ENCODE measurements at regions not wholly inside any gene's neighbourhood (a gene's known extent, or its start where the extent isn't known, plus 50 kb on each side); places are given as distances from the start of the nearest gene placed in this dataset.
A peak's percentile ranks its signal among the peaks of the same experiment; 100 is the strongest.

- DNase-seq (ENCODE audit: low spot score) (no peak), ATAC-seq (no peak)
- Mint-ChIP-seq H3K4me1 (no peaks in the 10 kb centered on the region), H3K9me3 (peaks cover 4% of the 10 kb centered on the region), H3K36me3 (no peaks in the 10 kb centered on the region), H3K4me3 (no peak overlapping the region), H3K27ac (no peak overlapping the region), H3K27me3 (ENCODE audit: low read depth) (no peaks in the 10 kb centered on the region)
- ChIA-PET CTCF (interaction anchor here (1.1 to 1.6 kb wide), 2 partner anchors 83 to 128 kb away, joined by 4 read pairs; no protein-coding TSS in a partner anchor), POLR2A (no interaction called here)
- TF ChIP-seq ZNF219 (CRISPR knock-in tag; IDR thresholded peaks at IDR 0.05; ENCODE audit: borderline replicate concordance) (no peak), SMAD4 (CRISPR knock-in tag; IDR thresholded peaks at IDR 0.05) (no peak)
- TF ChIP-seq, protein P1, sequence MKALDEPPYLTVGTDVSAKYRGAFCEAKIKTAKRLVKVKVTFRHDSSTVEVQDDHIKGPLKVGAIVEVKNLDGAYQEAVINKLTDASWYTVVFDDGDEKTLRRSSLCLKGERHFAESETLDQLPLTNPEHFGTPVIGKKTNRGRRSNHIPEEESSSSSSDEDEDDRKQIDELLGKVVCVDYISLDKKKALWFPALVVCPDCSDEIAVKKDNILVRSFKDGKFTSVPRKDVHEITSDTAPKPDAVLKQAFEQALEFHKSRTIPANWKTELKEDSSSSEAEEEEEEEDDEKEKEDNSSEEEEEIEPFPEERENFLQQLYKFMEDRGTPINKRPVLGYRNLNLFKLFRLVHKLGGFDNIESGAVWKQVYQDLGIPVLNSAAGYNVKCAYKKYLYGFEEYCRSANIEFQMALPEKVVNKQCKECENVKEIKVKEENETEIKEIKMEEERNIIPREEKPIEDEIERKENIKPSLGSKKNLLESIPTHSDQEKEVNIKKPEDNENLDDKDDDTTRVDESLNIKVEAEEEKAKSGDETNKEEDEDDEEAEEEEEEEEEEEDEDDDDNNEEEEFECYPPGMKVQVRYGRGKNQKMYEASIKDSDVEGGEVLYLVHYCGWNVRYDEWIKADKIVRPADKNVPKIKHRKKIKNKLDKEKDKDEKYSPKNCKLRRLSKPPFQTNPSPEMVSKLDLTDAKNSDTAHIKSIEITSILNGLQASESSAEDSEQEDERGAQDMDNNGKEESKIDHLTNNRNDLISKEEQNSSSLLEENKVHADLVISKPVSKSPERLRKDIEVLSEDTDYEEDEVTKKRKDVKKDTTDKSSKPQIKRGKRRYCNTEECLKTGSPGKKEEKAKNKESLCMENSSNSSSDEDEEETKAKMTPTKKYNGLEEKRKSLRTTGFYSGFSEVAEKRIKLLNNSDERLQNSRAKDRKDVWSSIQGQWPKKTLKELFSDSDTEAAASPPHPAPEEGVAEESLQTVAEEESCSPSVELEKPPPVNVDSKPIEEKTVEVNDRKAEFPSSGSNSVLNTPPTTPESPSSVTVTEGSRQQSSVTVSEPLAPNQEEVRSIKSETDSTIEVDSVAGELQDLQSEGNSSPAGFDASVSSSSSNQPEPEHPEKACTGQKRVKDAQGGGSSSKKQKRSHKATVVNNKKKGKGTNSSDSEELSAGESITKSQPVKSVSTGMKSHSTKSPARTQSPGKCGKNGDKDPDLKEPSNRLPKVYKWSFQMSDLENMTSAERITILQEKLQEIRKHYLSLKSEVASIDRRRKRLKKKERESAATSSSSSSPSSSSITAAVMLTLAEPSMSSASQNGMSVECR (CRISPR knock-in tag; IDR thresholded peaks at IDR 0.05; ENCODE audit: borderline replicate concordance): no peak
- TF ChIP-seq, protein P2, sequence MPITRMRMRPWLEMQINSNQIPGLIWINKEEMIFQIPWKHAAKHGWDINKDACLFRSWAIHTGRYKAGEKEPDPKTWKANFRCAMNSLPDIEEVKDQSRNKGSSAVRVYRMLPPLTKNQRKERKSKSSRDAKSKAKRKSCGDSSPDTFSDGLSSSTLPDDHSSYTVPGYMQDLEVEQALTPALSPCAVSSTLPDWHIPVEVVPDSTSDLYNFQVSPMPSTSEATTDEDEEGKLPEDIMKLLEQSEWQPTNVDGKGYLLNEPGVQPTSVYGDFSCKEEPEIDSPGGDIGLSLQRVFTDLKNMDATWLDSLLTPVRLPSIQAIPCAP (CRISPR knock-in tag; IDR thresholded peaks at IDR 0.05): no peak
These were observed 139.4 kb upstream of the HMGA2 start for GRCh38 chr12:65684906-65685305.

DNA sequence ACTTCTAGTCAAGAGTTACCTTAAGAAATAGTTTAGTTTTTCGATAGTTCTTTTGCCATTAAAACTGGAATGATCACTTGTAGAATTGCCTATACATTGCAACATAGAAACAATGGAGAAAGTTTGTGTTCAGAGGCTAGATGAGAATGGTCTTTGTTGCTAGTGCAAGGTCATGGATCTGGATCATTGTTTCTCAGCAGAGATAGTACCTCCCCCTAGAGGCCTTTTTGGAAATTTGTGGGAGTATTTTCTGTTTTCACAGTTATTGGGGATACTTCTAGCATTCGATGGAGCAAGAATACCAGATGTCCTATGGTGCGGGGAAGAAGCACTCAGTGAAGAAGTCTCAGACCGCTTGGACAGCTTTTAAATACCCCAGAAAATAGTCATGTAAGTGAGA, 138.8 kb upstream of the HMGA2 start:
- no peaks in the 10 kb centered on the region for H3K27me3 Mint-ChIP-seq (ENCODE audit: low read depth)
- CTCF ChIA-PET: interaction anchor here (0.6 to 1.6 kb wide), 3 partner anchors 83 to 150 kb away, joined by 3 to 4 read pairs (median 4); no protein-coding TSS in a partner anchor
- DNase-seq (ENCODE audit: low spot score) (no peak), ATAC-seq (peak; percentile 78)
- POLR2A ChIA-PET: no interaction called here
- H3K36me3 Mint-ChIP-seq: no peaks in the 10 kb centered on the region
- no peak for TF ChIP-seq FOXK1 (CRISPR knock-in tag; IDR thresholded peaks at IDR 0.05)
- no peak for TF ChIP-seq GABPB1 (CRISPR knock-in tag; IDR thresholded peaks at IDR 0.05)
- TF ChIP-seq ZNF232 (CRISPR knock-in tag; IDR thresholded peaks at IDR 0.05): no peak
- no peak for TF ChIP-seq RELA (CRISPR knock-in tag; IDR thresholded peaks at IDR 0.05; ENCODE audit: borderline replicate concordance)
- TF ChIP-seq ETV6 (CRISPR knock-in tag; IDR thresholded peaks at IDR 0.05): no peak
- TF ChIP-seq, protein P3, sequence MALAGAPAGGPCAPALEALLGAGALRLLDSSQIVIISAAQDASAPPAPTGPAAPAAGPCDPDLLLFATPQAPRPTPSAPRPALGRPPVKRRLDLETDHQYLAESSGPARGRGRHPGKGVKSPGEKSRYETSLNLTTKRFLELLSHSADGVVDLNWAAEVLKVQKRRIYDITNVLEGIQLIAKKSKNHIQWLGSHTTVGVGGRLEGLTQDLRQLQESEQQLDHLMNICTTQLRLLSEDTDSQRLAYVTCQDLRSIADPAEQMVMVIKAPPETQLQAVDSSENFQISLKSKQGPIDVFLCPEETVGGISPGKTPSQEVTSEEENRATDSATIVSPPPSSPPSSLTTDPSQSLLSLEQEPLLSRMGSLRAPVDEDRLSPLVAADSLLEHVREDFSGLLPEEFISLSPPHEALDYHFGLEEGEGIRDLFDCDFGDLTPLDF (CRISPR knock-in tag; IDR thresholded peaks at IDR 0.05): no peak
- TF ChIP-seq ZNF512 (CRISPR knock-in tag; IDR thresholded peaks at IDR 0.05; ENCODE audit: borderline replicate concordance): no peak
- no peak for TF ChIP-seq ZNF425 (CRISPR knock-in tag; conservative IDR thresholded peaks at IDR 0.05)
- TF ChIP-seq TEAD4 (CRISPR knock-in tag; IDR thresholded peaks at IDR 0.05): no peak
- TF ChIP-seq NFATC4 (CRISPR knock-in tag; IDR thresholded peaks at IDR 0.05): no peak
- TF ChIP-seq, protein P2 (CRISPR knock-in tag; IDR thresholded peaks at IDR 0.05): no peak
- no peak overlapping the region for H3K4me3 Mint-ChIP-seq
- no peak overlapping the region for H3K27ac Mint-ChIP-seq
- H3K4me1 Mint-ChIP-seq: no peaks in the 10 kb centered on the region
- H3K9me3 Mint-ChIP-seq: peaks cover 4% of the 10 kb centered on the region
